IPS-18a (cell line): ENCODE measurements at regions not wholly inside any gene's neighbourhood (a gene's known extent, or its start where the extent isn't known, plus 50 kb on each side); places are given as distances from the start of the nearest gene placed in this dataset.

Experiments
- H3K27ac ChIP-seq: one replicate; pipeline ENCODE4 v1.5.1; 2013; ENCODE audit warnings: low read length
- H3K27me3 ChIP-seq: one replicate; pipeline ENCODE4 v1.6.1; 2013; ENCODE audit warnings: mild to moderate bottlenecking, low read length; ENCODE audit not compliant: control insufficient read depth, insufficient read depth
- H3K36me3 ChIP-seq: one replicate; pipeline ENCODE4 v1.6.1; 2013; ENCODE audit warnings: low read depth, low read length; ENCODE audit not compliant: control insufficient read depth
- H3K4me1 ChIP-seq: one replicate; pipeline ENCODE4 v1.6.1; 2013; ENCODE audit warnings: low read depth, low read length; ENCODE audit not compliant: control insufficient read depth
- H3K4me3 ChIP-seq: one replicate; pipeline ENCODE4 v1.5.1; 2013; ENCODE audit warnings: low read length
- H3K9ac ChIP-seq: one replicate; pipeline ENCODE4 v1.6.1; 2013; ENCODE audit warnings: mild to moderate bottlenecking, low read length, moderate library complexity
- H3K9me3 ChIP-seq: one replicate; pipeline ENCODE4 v1.6.1; 2013; ENCODE audit warnings: low read depth, low read length; ENCODE audit not compliant: control insufficient read depth

DNA sequence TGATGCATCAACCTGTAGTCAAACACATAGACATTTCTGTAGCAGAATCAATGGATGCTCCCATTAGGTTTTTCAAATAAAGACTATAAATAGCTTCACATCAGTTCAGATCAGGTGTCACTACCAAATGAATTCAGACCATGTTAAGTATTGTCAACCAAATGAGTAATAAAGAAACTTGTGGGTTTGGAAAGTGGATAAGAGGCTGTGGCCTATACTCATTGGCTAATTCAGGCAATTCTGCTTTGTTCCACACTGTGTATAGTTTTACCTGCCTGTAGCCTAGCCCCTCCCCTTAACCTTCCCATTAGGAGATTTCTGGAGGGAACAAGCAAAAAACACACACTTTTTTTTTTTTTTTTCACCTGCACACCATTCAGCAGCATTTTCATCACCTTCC, 321.2 kb downstream of the HLX start:
- Histone ChIP-seq H3K36me3 (no peaks in the 10 kb centered on the region), H3K27ac (no peak overlapping the region), H3K27me3 (no peaks in the 10 kb centered on the region)

DNA sequence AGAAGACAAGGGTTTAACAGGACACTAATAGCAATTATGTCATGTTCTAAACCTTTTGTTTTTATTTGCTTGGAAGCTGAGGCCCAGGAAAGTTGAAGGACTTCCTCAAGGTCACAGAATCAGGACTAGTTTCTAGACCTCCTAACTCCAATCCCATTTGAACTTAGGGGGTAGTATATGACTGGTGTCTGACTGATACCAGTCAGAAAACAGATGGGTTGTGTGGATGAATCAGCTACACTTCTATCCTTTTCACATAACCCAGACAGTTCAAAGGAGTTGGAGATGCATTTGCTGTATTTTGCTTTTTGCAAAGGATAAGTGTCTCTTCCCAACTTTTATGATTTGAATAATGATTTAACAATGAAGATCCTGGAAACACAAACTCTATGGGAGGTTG, 322.5 kb downstream of the HLX start:
- Histone ChIP-seq H3K36me3 (no peaks in the 10 kb centered on the region), H3K4me3 (no peak overlapping the region), H3K27ac (no peak overlapping the region), H3K4me1 (no peaks in the 10 kb centered on the region), H3K9me3 (no peaks in the 10 kb centered on the region), H3K9ac (no peak overlapping the region), H3K27me3 (no peaks in the 10 kb centered on the region)

More for the DNA sequence above, 321.2 kb downstream of the HLX start:
- Histone ChIP-seq H3K4me3 (no peak overlapping the region), H3K4me1 (no peaks in the 10 kb centered on the region), H3K9ac (no peak overlapping the region), H3K9me3 (no peaks in the 10 kb centered on the region)

DNA sequence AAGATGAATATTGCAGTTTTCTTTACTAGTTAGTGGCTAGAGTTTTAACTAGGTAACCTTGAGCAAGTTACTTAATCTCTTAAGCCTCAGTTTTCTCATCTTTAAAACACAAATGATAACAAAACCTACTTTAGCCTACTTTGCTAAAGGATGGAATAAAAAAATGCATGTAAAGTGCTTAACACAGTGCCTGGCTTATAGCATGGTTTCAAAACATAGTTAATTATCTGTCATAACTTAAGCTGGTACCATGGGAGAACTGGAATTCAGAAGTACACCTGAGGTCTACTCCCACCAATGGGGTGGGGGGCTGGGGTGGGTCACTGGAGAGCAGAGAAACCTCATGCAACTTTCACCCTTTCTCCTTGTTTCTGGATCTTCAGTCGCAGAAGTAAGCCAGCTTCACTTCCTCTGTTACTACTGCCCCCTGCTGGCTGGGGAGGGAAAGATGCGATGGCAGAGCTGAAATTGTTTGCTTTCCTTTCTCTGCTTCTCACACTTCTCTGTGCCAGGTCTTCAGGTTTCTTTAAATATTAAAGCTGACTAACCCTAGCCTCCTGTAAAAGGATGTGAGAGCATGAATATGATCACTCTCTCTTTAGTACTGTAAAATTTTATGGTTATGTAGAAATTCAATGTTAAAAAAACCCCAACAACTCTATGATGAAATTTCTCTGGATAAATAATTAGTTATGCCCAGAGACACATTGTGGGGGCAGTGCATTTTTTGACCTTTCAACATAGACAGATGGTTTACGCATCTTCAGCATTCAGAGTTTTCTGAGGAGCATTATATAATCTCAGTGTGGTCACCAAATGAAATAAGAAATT, 324.2 kb downstream of the HLX start:
- Histone ChIP-seq H3K9ac (no peak overlapping the region), H3K36me3 (no peaks in the 10 kb centered on the region), H3K4me1 (no peaks in the 10 kb centered on the region), H3K9me3 (no peaks in the 10 kb centered on the region), H3K4me3 (no peak overlapping the region), H3K27ac (no peak overlapping the region), H3K27me3 (no peaks in the 10 kb centered on the region)

DNA sequence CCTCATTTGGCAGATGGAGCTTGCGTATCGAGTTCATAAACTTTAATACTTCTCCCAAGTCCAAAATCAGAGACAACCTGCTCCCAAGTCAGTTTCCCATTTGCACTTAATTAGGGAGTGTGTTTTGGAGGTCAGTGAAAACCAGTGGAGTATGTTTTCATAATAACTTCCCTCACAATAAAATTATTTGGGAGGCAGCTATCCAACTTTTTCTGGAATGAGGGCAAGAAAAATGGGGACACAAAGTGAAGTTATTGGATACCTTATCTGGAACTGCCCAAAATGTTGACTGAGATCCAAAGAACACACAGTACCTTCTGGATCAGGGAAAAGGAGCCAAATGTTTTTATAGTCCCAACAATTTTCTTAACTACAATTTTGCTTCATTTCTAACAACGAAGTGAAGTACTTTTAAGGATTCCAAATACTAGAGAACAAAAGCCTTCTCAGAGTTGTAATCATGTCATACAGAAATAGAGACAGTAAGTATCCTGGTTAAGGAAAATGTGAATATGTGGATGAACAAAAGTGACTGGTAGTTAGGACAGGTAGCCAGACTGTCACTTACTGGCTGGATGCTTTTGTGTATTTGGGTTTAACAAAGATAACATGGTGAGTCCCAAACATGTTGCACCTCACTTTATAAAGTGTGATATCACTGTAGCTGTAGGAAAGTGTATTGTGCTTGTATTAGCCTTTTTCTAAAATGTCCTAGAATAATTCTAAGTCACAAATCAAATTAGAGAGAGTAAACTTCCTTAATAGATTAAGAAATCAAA, 325.0 kb downstream of the HLX start:
- no peak overlapping the region for H3K9ac ChIP-seq
- H3K36me3 ChIP-seq = no peaks in the 10 kb centered on the region
- H3K4me3 ChIP-seq = no peak overlapping the region
- H3K9me3 ChIP-seq = no peaks in the 10 kb centered on the region
- no peaks in the 10 kb centered on the region for H3K4me1 ChIP-seq
- H3K27me3 ChIP-seq = no peaks in the 10 kb centered on the region
- H3K27ac ChIP-seq = no peak overlapping the region

DNA sequence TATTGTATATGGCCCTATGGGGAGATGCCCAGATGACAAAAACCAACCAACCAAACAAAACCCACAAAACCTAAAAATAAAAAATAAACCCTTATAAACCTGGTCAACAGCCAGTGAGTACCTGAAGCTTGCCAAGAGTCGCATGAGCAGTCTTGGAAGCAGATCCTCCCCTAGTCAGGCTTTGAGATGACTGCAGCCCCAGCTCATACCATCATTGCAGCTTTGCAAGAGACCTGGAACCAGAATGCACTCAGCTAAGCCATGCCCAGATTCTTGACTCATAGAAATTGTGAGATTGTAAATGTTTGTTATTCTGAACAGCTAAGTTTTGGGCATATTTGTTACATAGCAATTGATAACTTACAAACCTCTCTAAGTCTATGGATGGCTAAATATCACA, 326.8 kb downstream of the HLX start:
- no peak overlapping the region for H3K9ac ChIP-seq
- no peaks in the 10 kb centered on the region for H3K27me3 ChIP-seq
- H3K4me1 ChIP-seq = no peaks in the 10 kb centered on the region
- H3K4me3 ChIP-seq = no peak overlapping the region
- no peaks in the 10 kb centered on the region for H3K9me3 ChIP-seq
- H3K27ac ChIP-seq = no peak overlapping the region
- no peaks in the 10 kb centered on the region for H3K36me3 ChIP-seq

DNA sequence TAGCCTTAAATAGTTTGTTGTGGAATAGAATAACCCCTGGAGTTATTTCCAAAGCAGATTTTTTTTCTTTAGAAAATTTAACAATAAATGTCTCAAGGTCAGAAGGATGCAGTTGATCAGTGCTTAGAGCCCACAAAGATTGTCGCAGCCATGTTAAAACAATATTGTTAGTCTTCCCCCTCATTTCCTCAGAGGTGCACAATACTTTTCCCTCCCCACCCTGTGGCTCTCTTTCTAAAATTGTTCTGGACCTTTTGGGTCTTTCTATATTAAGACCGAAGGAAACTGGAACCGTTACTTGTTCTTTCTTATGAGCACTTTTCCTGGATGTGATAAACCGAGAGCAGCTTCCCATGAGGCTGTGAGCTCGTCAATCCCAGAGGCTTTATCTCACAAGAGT, 333.7 kb downstream of the HLX start:
- Histone ChIP-seq H3K9ac (no peak overlapping the region), H3K9me3 (no peaks in the 10 kb centered on the region), H3K4me3 (no peak overlapping the region), H3K27ac (no peak overlapping the region), H3K27me3 (no peaks in the 10 kb centered on the region), H3K4me1 (no peaks in the 10 kb centered on the region), H3K36me3 (no peaks in the 10 kb centered on the region)

DNA sequence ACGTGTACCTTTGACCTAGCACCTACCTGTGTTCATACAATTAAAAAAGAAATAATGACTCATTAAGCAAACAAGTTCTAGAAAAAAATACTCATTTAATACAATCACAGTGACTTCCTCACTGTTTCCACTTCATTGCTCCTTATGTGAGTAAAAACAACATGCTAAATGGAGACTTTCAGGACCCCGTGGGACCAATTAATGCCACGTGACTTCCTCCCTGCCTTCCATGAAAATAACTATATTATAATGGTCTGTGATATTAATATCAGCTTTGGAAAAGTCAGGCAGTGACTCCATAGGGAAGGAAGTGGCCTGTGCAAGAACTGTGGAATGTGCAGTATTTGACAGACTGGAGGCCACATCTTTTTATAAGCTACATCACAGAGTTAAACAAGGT, 337.8 kb downstream of the HLX start:
- Histone ChIP-seq H3K27me3 (no peaks in the 10 kb centered on the region), H3K27ac (no peak overlapping the region), H3K4me1 (no peaks in the 10 kb centered on the region)

DNA sequence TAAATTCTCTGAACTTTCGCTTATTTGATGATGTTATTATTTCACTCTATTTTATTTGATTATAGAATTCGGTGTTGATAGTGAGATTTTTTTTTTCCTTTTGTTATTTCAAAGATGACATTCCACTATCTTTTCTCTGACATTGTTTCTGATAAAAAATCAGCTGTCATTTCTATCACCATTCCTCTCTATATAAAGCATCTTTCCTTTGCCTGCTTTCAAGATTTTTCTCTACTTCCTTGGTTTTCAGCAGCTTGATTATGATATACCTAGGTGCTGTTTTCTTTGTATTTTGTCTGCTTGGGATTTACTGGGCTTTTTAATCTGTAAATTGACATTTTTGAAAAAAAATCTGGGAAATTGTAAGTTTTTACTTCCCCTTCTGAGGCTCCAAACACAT, 344.0 kb downstream of the HLX start:
- Histone ChIP-seq H3K9ac (no peak overlapping the region), H3K36me3 (no peaks in the 10 kb centered on the region), H3K9me3 (no peaks in the 10 kb centered on the region), H3K4me3 (no peak overlapping the region), H3K27ac (no peak overlapping the region), H3K4me1 (peaks cover 7% of the 10 kb centered on the region), H3K27me3 (peaks cover 20% of the 10 kb centered on the region)

More for the DNA sequence above, 337.8 kb downstream of the HLX start:
- Histone ChIP-seq H3K36me3 (no peaks in the 10 kb centered on the region), H3K4me3 (no peak overlapping the region), H3K9me3 (no peaks in the 10 kb centered on the region), H3K9ac (no peak overlapping the region)

DNA sequence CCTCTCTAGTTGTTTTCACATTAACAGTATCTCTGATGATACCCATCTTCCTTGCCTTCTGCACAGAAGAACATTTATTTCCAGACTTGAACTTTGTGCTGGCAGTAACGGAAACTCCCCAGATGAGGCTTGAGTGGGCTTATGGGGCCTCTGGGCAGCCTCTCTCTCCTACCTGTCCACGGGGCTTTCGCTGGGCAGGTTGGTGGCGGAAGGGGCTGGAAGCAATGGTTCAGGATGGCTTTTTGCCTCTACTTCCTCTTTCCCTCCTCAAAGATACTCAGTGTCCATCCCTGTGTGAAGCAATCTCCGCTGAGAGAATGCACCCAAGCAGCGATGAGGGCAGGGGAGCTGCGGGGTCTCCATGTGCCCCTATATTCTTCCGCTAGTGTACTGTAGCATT, 348.2 kb downstream of the HLX start:
- Histone ChIP-seq H3K27me3 (peaks cover 22% of the 10 kb centered on the region), H3K4me1 (peaks cover 16% of the 10 kb centered on the region), H3K4me3 (no peak overlapping the region), H3K36me3 (no peaks in the 10 kb centered on the region), H3K9ac (no peak overlapping the region), H3K9me3 (no peaks in the 10 kb centered on the region), H3K27ac (no peak overlapping the region)

DNA sequence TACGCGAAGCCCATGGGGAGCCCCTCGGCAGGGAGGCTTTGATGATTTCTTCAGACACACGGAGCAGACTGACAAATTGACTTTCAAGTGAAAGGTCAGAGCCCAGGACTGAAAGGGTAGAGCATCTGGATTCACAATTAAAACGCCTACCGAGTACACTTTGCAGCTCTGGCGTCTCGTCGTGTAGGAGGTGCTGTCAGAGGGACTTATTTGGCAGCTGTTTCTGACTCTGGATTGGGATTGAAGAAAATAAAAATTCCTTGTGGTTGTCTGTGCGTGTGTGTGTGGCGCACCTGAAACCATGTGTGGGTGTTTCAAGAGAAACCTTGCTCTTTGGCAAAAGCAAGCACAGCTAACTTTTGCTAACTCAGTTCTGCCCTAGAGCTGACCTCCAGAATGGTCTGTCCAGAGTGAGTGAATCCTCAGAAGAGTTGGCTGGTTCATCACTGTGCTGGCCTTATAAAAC, 348.7 kb downstream of the HLX start:
- Histone ChIP-seq H3K9me3 (no peaks in the 10 kb centered on the region), H3K4me3 (no peak overlapping the region), H3K27me3 (peaks cover 22% of the 10 kb centered on the region), H3K9ac (no peak overlapping the region), H3K27ac (no peak overlapping the region), H3K36me3 (no peaks in the 10 kb centered on the region), H3K4me1 (peaks cover 16% of the 10 kb centered on the region)

DNA sequence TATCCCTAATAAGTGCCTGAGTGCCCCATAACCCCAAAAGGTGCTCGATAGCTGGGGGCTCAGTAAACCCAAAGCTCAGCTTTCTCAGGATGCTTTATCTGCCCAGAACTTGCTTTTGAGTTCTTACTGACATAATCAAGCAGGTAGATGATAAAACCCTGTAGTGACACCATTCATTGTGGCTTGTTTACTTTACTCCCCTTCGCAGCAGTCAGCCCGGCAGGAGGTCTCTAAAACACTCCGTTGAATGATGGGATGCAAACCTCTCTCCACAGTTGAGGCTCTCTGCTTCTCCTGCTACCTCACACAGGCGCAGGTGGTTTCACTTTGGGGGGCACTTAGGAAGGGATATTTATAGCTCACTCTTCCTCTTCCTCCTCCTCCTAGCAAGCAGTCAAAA, 349.4 kb downstream of the HLX start:
- no peaks in the 10 kb centered on the region for H3K9me3 ChIP-seq
- no peak overlapping the region for H3K27ac ChIP-seq
- H3K9ac ChIP-seq = no peak overlapping the region
- H3K4me1 ChIP-seq = peaks cover 16% of the 10 kb centered on the region
- peak overlapping the region; percentile 27 for H3K4me3 ChIP-seq
- peaks cover 22% of the 10 kb centered on the region for H3K27me3 ChIP-seq
- H3K36me3 ChIP-seq = no peaks in the 10 kb centered on the region
